HG03135 (cell line): ENCODE measurements at regions not wholly inside any gene's neighbourhood (a gene's known extent, or its start where the extent isn't known, plus 50 kb on each side); places are given as distances from the start of the nearest gene placed in this dataset.

ENCODE experiments used
- ATAC-seq: cut with Tn5 transposase; IDR thresholded peaks from one replicate; pipeline ENCODE4 v1.9.1; 2021; ENCODE audit warnings: mild to moderate bottlenecking, moderate library complexity; ENCODE audit not compliant: unreplicated experiment

DNA sequence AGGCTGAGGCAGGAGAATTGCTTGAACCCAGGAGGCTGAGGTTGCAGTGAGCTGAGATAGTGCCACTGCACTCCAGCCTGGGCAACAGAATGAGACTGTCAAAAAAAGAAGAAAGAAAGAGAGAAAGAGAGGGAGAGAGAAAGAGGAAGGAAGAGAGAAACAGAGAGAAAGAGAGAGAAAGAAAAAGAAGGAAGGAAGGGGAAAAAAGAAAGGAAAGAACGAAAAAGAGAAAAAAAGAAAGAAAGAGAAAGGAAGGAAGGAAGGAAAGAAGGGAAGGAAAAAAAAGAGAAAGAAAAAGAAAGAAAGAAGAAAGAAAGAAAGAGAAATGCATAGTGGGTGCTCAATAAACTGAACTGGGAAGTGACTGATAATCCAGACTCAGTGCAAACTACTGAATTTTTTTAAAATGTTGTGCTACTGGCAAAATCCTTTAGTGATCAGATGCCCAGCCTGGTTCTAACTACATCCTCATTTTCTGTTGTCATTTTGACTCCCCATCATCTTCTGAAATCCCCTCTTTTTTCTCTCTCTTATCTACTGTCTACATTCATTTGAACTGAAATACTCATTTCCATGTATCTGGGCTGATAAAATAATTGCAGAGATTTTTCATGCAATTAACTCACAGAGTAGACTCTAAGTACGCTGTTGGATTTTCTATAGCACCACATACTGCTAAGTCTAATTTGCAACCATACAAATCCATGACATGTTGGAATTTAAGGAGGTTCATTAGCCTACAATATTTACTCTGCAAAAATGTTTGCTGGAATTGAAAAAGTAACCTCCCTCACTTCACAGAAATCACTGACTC, 85.3 kb upstream of the HIVEP1 start:
- no peak for ATAC-seq

GRCh38 chr6:11925805-11926204, 86.3 kb upstream of the HIVEP1 start:
- no peak for ATAC-seq

GRCh38 chr6:11923621-11924020, 88.5 kb upstream of the HIVEP1 start:
- no peak for ATAC-seq

DNA sequence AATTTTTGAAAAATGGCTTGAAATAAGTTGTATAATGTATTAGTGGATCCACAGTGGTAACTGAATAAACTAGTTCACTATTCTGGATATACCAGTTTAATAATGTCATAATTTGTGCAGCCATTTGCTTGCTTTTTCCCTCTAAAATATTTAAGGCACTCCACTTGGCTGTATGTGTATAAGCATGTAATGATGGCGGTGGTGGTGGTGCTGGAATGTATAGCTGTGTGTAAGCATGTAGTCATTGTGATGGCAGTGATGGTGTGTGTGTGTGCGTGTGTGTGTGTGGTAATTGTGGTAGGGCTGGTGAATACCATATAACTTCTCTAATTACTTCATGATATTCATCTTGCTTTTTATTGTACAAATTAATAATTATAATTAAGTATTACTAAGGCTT, 89.2 kb upstream of the HIVEP1 start:
- no peak for ATAC-seq

- ATAC-seq = no peak
Observed at GRCh38 chr6:11921751-11922150, 90.4 kb upstream of the HIVEP1 start.

- ATAC-seq = no peak
Observed at GRCh38 chr6:11921017-11921438, 91.1 kb upstream of the HIVEP1 start.

- ATAC-seq = no peak
Observed at GRCh38 chr6:11920566-11920965, 91.5 kb upstream of the HIVEP1 start.

DNA sequence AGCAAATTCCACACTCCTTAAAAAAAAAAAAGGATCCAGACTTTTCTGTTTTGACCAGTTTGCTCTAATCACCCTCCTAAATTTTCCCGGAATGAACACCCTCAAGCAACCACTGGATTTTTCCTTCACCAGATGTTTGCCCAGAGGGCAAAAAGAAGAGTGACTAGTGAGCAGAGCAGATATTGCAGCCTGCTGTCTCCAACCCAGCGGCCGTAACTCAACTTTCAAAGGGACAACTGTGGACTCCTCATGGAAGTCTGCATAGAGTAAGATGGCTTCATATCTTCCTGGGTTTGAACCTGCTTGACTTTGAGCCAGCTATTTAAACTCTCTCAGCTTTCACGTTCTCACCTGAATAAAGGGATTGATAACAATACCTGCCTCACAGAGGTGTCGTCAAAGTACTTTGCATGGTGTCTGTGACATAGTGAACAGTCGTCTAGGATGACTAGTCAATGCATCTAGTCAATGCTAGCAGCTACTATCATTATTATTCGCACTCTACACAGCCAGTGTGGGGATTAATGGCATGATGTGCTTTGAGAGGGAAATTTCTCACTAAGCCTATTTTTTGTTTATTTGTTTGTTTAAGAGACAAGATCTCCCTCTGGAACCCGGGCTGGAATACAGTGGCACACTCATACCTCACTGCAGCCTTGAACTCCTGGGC, 92.2 kb upstream of the HIVEP1 start:
- ATAC-seq = no peak

DNA sequence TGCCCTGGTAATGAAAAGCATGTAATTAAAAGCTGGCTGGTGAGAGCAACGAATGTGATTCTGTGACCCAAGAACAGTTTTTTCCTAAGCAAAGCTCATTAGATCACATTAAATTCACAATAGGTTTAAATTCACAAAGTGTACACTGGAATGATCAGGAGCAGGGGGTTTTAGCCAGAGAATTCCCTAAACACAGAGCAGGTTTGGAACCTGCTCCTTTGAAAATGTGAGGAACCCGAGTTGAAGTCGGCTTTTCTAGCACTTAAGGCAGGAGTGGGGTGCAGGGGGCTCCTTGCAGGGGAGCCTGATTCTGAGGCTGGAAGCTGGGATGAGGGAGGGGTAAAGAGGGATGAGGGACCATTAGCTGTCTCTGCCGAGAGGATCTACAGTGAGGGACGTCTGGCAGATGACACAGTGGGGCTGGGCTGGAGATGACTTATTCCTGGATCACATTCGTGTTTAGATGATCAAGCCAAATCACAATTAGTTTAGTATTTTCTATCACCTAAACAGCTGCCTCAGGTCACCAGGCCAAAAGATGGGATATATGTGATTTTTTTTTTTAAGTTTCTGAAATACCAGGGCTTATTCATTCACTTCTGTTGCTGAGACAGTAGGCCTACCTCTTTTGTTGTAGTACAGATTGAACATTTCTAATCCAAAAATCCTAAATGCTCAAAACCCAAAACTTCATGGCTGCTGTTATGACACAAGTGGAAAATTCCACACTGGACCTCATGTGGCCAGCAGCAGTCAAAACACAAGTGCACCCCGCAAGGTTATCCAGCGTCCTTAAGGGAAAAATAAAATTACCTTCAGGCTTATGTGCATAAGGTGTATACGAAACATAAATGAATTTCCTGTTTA, 93.1 kb upstream of the HIVEP1 start:
- ATAC-seq = no peak

DNA sequence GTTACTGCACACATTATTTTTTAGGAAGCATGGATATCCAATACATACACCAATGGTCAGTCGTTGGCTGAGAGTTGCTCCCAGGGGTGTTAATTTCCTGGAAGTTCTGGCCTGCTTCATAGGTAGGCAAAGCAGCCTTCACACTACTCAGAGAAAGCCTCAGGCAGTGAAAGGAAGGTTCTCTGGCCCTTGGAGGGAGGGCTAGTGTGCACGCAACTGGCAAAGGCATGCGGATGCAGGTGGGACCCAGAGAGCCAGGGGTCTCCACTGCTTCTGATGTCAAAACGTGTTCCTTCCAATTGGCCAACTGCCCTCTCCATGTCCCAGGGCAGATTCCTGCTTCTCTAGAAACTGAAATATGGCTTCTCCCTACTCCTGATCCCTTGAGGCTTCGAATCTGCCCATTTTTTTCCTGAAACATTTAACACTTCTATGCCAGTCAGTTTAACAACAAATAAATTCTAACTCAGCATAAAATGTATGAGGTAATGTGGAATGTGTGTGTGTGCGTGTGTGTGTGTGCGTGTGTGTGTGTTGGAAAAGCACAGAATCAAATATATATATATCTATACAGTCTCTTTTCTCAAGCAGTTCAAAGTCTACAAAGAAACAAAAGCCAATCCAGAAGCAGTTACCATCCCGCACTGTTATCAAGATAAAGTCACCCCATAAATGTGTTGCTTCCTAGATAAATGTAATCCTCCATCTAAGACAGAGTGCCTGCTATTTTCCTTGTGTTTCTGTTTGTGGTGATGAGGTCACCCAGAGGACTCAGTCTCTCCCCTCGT, 94.0 kb upstream of the HIVEP1 start:
- no peak for ATAC-seq

DNA sequence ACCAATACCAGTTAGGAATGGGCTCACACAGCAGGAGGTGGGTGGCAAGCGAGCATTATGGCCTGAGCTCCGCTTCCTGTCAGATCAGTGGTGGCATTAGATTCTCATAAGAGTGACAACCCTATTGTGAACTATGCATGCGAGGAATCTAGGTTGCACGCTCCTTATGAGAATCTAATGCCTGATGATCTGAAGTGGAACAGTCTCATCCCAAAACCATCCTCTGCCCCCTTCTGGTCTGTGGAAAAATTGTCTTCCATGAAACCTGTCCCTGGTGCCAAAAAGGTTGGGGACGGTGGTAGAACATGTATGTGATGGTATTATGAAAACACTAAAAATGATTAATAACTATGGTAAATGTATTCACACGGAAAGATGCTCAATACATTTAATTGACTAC, 99.7 kb upstream of the HIVEP1 start:
- no peak for ATAC-seq

GRCh38 chr6:11911538-11911937, 100.6 kb upstream of the HIVEP1 start:
- no peak for ATAC-seq

GRCh38 chr6:11909696-11910132, 102.4 kb upstream of the HIVEP1 start:
- no peak for ATAC-seq

- no peak for ATAC-seq
Observed at GRCh38 chr6:11908436-11909105, 103.5 kb upstream of the HIVEP1 start.

GRCh38 chr6:11903645-11904044, 108.5 kb upstream of the HIVEP1 start:
- no peak for ATAC-seq

DNA sequence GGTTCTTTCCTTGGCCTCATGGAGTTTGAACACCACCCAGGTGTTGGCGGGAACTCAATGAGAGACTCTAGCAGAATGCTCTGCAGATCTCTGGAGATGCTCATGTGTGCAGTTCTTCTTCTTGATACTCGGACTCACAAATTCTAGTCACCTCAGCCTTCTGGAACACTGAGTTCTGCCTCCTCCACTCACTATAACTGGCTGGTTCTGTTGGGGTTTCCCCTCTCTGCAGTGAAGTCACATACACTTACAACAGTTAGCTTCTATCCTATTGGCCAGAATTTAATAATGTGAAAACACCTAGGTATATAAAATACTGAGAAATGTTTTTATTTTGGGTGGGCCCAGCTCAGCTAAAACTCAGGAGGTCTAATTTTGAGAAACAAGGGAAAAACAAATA, 109.6 kb upstream of the HIVEP1 start:
- no peak for ATAC-seq

GRCh38 chr6:11900662-11901598, 111.2 kb upstream of the HIVEP1 start:
- no peak for ATAC-seq

- ATAC-seq = no peak
Observed at GRCh38 chr6:11899645-11900044, 112.5 kb upstream of the HIVEP1 start.

- no peak for ATAC-seq
Observed at GRCh38 chr6:11894212-11894611, 115.6 kb upstream of the ADTRP start.
